Astrocyte (in vitro differentiated cells and primary cell): ENCODE measurements at regions not wholly inside any gene's neighbourhood (a gene's known extent, or its start where the extent isn't known, plus 50 kb on each side); places are given as distances from the start of the nearest gene placed in this dataset.
"Not testable (repeated sequence)": the region's sequence is repeated elsewhere in the genome, so short reads cannot be mapped to it uniquely, and the experiment has no call there.

Source experiments
- DNase-seq: peaks from one replicate; pipeline ENCODE4 v3.0.0-alpha.2; 2010; ENCODE audit warnings: low read depth
- FAIRE-seq: peaks from 2 replicates; lab custom pipeline; 2011; peaks lifted over from hg19 to GRCh38; lab: Jason Lieb, UNC
- H2AFZ ChIP-seq: 2 replicates; pipeline ENCODE4 v1.6.0; 2012; ENCODE audit warnings: low read depth, low read length, inconsistent platforms
- H3K27ac ChIP-seq: 2 replicates; pipeline ENCODE4 v1.5.1; 2011; ENCODE audit warnings: low read depth, low read length, inconsistent platforms
- H3K27me3 ChIP-seq: 2 replicates; pipeline ENCODE4 v1.6.0; 2011; ENCODE audit warnings: low read length, inconsistent platforms; ENCODE audit not compliant: insufficient read depth
- H3K36me3 ChIP-seq: 2 replicates; pipeline ENCODE4 v1.5.1; 2011; ENCODE audit warnings: low read length, inconsistent platforms; ENCODE audit not compliant: insufficient read depth
- H3K4me1 ChIP-seq: 2 replicates; pipeline ENCODE4 v1.5.1; 2011; ENCODE audit warnings: low read length, inconsistent platforms; ENCODE audit not compliant: insufficient read depth
- H3K4me2 ChIP-seq: 2 replicates; pipeline ENCODE4 v1.6.0; 2012; ENCODE audit warnings: low read length, inconsistent platforms
- H3K4me3 ChIP-seq: 2 replicates; pipeline ENCODE4 v1.5.1; 2011; ENCODE audit warnings: low read depth, mild to moderate bottlenecking, low read length, inconsistent platforms; ENCODE audit not compliant: insufficient read depth
- H3K79me2 ChIP-seq: 2 replicates; pipeline ENCODE4 v1.6.0; 2012; ENCODE audit warnings: mild to moderate bottlenecking, low read length, inconsistent platforms; ENCODE audit not compliant: insufficient read depth
- H3K9ac ChIP-seq: 2 replicates; pipeline ENCODE4 v1.6.0; 2012; ENCODE audit warnings: mild to moderate bottlenecking, low read length, inconsistent platforms
- H3K9me3 ChIP-seq: 2 replicates; pipeline ENCODE4 v1.5.1; 2012; ENCODE audit warnings: low read depth, mild to moderate bottlenecking, low read length, inconsistent platforms; ENCODE audit not compliant: insufficient read depth
- H4K20me1 ChIP-seq: 2 replicates; pipeline ENCODE4 v1.6.0; 2012; ENCODE audit warnings: low read length, inconsistent platforms; ENCODE audit not compliant: insufficient read depth
- H3K27ac Mint-ChIP-seq: one replicate; pipeline ENCODE4 v1.8.0; 2021; ENCODE audit warnings: mild to moderate bottlenecking, mixed read lengths; ENCODE audit not compliant: unreplicated experiment
- H3K27me3 Mint-ChIP-seq: one replicate; pipeline ENCODE4 v1.8.0; 2021; ENCODE audit warnings: low read depth, mixed read lengths; ENCODE audit not compliant: unreplicated experiment
- H3K36me3 Mint-ChIP-seq: one replicate; pipeline ENCODE4 v1.8.0; 2021; ENCODE audit warnings: low read depth, mixed read lengths; ENCODE audit not compliant: unreplicated experiment
- H3K4me1 Mint-ChIP-seq: one replicate; pipeline ENCODE4 v1.8.0; 2021; ENCODE audit warnings: low read depth, mixed read lengths; ENCODE audit not compliant: unreplicated experiment
- H3K4me3 Mint-ChIP-seq: one replicate; pipeline ENCODE4 v1.8.0; 2021; ENCODE audit warnings: mild to moderate bottlenecking, moderate library complexity, mixed read lengths; ENCODE audit not compliant: unreplicated experiment
- H3K9me3 Mint-ChIP-seq: one replicate; pipeline ENCODE4 v1.8.0; 2021; ENCODE audit warnings: mild to moderate bottlenecking, mixed read lengths; ENCODE audit not compliant: unreplicated experiment
- CTCF ChIP-seq: IDR thresholded peaks from 2 replicates; pipeline ENCODE4 v1.5.1; 2011; ENCODE audit warnings: low read depth, mild to moderate bottlenecking, inconsistent platforms, low read length, moderate library complexity; ENCODE audit not compliant: insufficient read depth
- EZH2 ChIP-seq: IDR thresholded peaks from 2 replicates; pipeline ENCODE4 v1.6.1; 2012; ENCODE audit warnings: mild to moderate bottlenecking, low read length, inconsistent platforms; ENCODE audit not compliant: insufficient read depth

- peaks cover 48% of the 10 kb centered on the region for H3K27me3 Mint-ChIP-seq
- Histone ChIP-seq H3K27me3 (peaks cover 11% of the 10 kb centered on the region), H3K4me3 (no peak overlapping the region), H3K79me2 (no peaks in the 10 kb centered on the region), H2AFZ (no peak overlapping the region), H4K20me1 (no peaks in the 10 kb centered on the region), H3K9me3 (no peaks in the 10 kb centered on the region), H3K36me3 (no peaks in the 10 kb centered on the region), H3K9ac (no peak overlapping the region), H3K4me1 (no peaks in the 10 kb centered on the region), H3K4me2 (no peak overlapping the region), H3K27ac (no peak overlapping the region)
- no peak overlapping the region for H3K27ac Mint-ChIP-seq
- H3K4me1 Mint-ChIP-seq: no peaks in the 10 kb centered on the region
- no peak for DNase-seq
- FAIRE-seq: no peak
- H3K9me3 Mint-ChIP-seq: no peaks in the 10 kb centered on the region
- TF ChIP-seq CTCF: peak; percentile 53
- TF ChIP-seq EZH2: no peak
- H3K4me3 Mint-ChIP-seq: no peak overlapping the region
- H3K36me3 Mint-ChIP-seq: no peaks in the 10 kb centered on the region
These were observed 359.2 kb downstream of the RRAGC start for GRCh38 chr1:38500352-38500751.

GRCh38 chr1:38498686-38499085 lies 360.9 kb downstream of the RRAGC start:
- Histone ChIP-seq H4K20me1 (no peaks in the 10 kb centered on the region), H2AFZ (no peak overlapping the region), H3K27ac (no peak overlapping the region), H3K4me1 (no peaks in the 10 kb centered on the region), H3K9me3 (no peaks in the 10 kb centered on the region), H3K79me2 (no peaks in the 10 kb centered on the region), H3K9ac (no peak overlapping the region), H3K4me3 (no peak overlapping the region), H3K36me3 (no peaks in the 10 kb centered on the region), H3K4me2 (no peak overlapping the region), H3K27me3 (peaks cover 11% of the 10 kb centered on the region)
- no peaks in the 10 kb centered on the region for H3K36me3 Mint-ChIP-seq
- DNase-seq (no peak), FAIRE-seq (no peak)
- no peak overlapping the region for H3K27ac Mint-ChIP-seq
- H3K27me3 Mint-ChIP-seq: peaks cover 39% of the 10 kb centered on the region
- H3K4me3 Mint-ChIP-seq: no peak overlapping the region
- no peaks in the 10 kb centered on the region for H3K4me1 Mint-ChIP-seq
- TF ChIP-seq CTCF: no peak
- no peak for TF ChIP-seq EZH2
- H3K9me3 Mint-ChIP-seq: no peaks in the 10 kb centered on the region

GRCh38 chr1:38497921-38498656 lies 361.5 kb downstream of the RRAGC start:
- Histone ChIP-seq H3K9ac (no peak overlapping the region), H3K4me3 (no peak overlapping the region), H3K36me3 (no peaks in the 10 kb centered on the region), H3K4me2 (no peak overlapping the region), H3K27ac (no peak overlapping the region), H3K79me2 (no peaks in the 10 kb centered on the region), H3K27me3 (peaks cover 9% of the 10 kb centered on the region), H4K20me1 (no peaks in the 10 kb centered on the region), H2AFZ (no peak overlapping the region), H3K9me3 (no peaks in the 10 kb centered on the region), H3K4me1 (no peaks in the 10 kb centered on the region)
- H3K36me3 Mint-ChIP-seq: no peaks in the 10 kb centered on the region
- no peak overlapping the region for H3K27ac Mint-ChIP-seq
- H3K9me3 Mint-ChIP-seq: no peaks in the 10 kb centered on the region
- no peak for DNase-seq
- no peaks in the 10 kb centered on the region for H3K4me1 Mint-ChIP-seq
- FAIRE-seq: no peak
- H3K4me3 Mint-ChIP-seq: no peak overlapping the region
- H3K27me3 Mint-ChIP-seq: peaks cover 33% of the 10 kb centered on the region
- TF ChIP-seq CTCF: no peak
- TF ChIP-seq EZH2: no peak

- H3K27me3 ChIP-seq, H3K4me1 ChIP-seq, DNase-seq, H3K4me3 Mint-ChIP-seq, H3K36me3 Mint-ChIP-seq, H3K79me2 ChIP-seq, H3K27ac Mint-ChIP-seq, H4K20me1 ChIP-seq, H3K9me3 ChIP-seq, H3K4me3 ChIP-seq, FAIRE-seq, H3K4me2 ChIP-seq, H3K9ac ChIP-seq, H3K27ac ChIP-seq, H3K4me1 Mint-ChIP-seq, H2AFZ ChIP-seq, H3K9me3 Mint-ChIP-seq, H3K36me3 ChIP-seq: not testable (repeated sequence)
- H3K27me3 Mint-ChIP-seq: peaks cover 17% of the 10 kb centered on the region
These were observed 366.3 kb downstream of the RRAGC start for GRCh38 chr1:38493306-38493705.
